Endothelial cell (in vitro differentiated cells): ENCODE measurements at regions not wholly inside any gene's neighbourhood (a gene's known extent, or its start where the extent isn't known, plus 50 kb on each side); places are given as distances from the start of the nearest gene placed in this dataset.

Experiments
- DNase-seq: peaks from one replicate; pipeline ENCODE4 v3.0.0; 2021; ENCODE audit warnings: low spot score
- H3K27ac Mint-ChIP-seq: one replicate; pipeline ENCODE4 v1.8.0; 2021; ENCODE audit warnings: mixed read lengths, inconsistent platforms; ENCODE audit not compliant: unreplicated experiment
- H3K27me3 Mint-ChIP-seq: one replicate; pipeline ENCODE4 v1.8.0; 2021; ENCODE audit warnings: mild to moderate bottlenecking, moderate library complexity, mixed read lengths, inconsistent platforms; ENCODE audit not compliant: unreplicated experiment
- H3K36me3 Mint-ChIP-seq: one replicate; pipeline ENCODE4 v1.8.0; 2021; ENCODE audit warnings: mild to moderate bottlenecking, low read depth, mixed read lengths, inconsistent platforms; ENCODE audit not compliant: unreplicated experiment
- H3K4me1 Mint-ChIP-seq: one replicate; pipeline ENCODE4 v1.8.0; 2021; ENCODE audit warnings: mild to moderate bottlenecking, mixed read lengths, inconsistent platforms; ENCODE audit not compliant: unreplicated experiment
- H3K4me3 Mint-ChIP-seq: one replicate; pipeline ENCODE4 v1.8.0; 2021; ENCODE audit warnings: mild to moderate bottlenecking, mixed read lengths, inconsistent platforms; ENCODE audit not compliant: unreplicated experiment
- H3K9me3 Mint-ChIP-seq: one replicate; pipeline ENCODE4 v1.8.0; 2021; ENCODE audit warnings: mixed read lengths, inconsistent platforms; ENCODE audit not compliant: unreplicated experiment
- CTCF ChIP-seq: fragments of 200-600 bp; sonication (generic); IDR thresholded peaks from one replicate; pipeline ENCODE4 v1.5.0; 2021; ENCODE audit warnings: antibody characterized with exemption; ENCODE audit not compliant: unreplicated experiment

GRCh38 chr18:78304192-78305164, 675.1 kb upstream of the SALL3 start:
- DNase-seq, result no peak
- TF ChIP-seq CTCF, result no peak
- Mint-ChIP-seq H3K27ac (no peak overlapping the region), H3K4me1 (no peaks in the 10 kb centered on the region), H3K27me3 (peaks cover 4% of the 10 kb centered on the region), H3K4me3 (no peak overlapping the region), H3K9me3 (peaks cover 53% of the 10 kb centered on the region), H3K36me3 (peaks cover 22% of the 10 kb centered on the region)

- no peak for TF ChIP-seq CTCF
- peaks cover 4% of the 10 kb centered on the region for H3K27me3 Mint-ChIP-seq
- H3K27ac Mint-ChIP-seq, result no peak overlapping the region
- no peak overlapping the region for H3K4me3 Mint-ChIP-seq
- DNase-seq, result no peak
- peaks cover 53% of the 10 kb centered on the region for H3K9me3 Mint-ChIP-seq
- H3K36me3 Mint-ChIP-seq, result peaks cover 22% of the 10 kb centered on the region
- H3K4me1 Mint-ChIP-seq, result no peaks in the 10 kb centered on the region
These were observed 673.8 kb upstream of the SALL3 start for GRCh38 chr18:78305789-78306188.

- Mint-ChIP-seq H3K36me3 (peaks cover 22% of the 10 kb centered on the region), H3K27me3 (peaks cover 12% of the 10 kb centered on the region), H3K27ac (no peak overlapping the region), H3K4me1 (no peaks in the 10 kb centered on the region), H3K9me3 (peaks cover 51% of the 10 kb centered on the region), H3K4me3 (no peak overlapping the region)
- no peak for TF ChIP-seq CTCF
- DNase-seq, result no peak
These were observed 670.3 kb upstream of the SALL3 start for GRCh38 chr18:78309307-78309706.

GRCh38 chr18:78309924-78310323, 669.7 kb upstream of the SALL3 start:
- H3K36me3 Mint-ChIP-seq, result peaks cover 24% of the 10 kb centered on the region
- no peak for TF ChIP-seq CTCF
- DNase-seq, result no peak
- H3K4me3 Mint-ChIP-seq, result no peak overlapping the region
- H3K4me1 Mint-ChIP-seq, result no peaks in the 10 kb centered on the region
- H3K27me3 Mint-ChIP-seq, result peaks cover 12% of the 10 kb centered on the region
- no peak overlapping the region for H3K27ac Mint-ChIP-seq
- peaks cover 52% of the 10 kb centered on the region for H3K9me3 Mint-ChIP-seq

GRCh38 chr18:78319264-78319663, 660.4 kb upstream of the SALL3 start:
- DNase-seq, result no peak
- no peaks in the 10 kb centered on the region for H3K4me1 Mint-ChIP-seq
- no peaks in the 10 kb centered on the region for H3K27me3 Mint-ChIP-seq
- peaks cover 46% of the 10 kb centered on the region for H3K9me3 Mint-ChIP-seq
- peaks cover 10% of the 10 kb centered on the region for H3K36me3 Mint-ChIP-seq
- TF ChIP-seq CTCF, result no peak
- H3K27ac Mint-ChIP-seq, result no peak overlapping the region
- no peak overlapping the region for H3K4me3 Mint-ChIP-seq
